OCI-LY7 (cell line): ENCODE measurements at regions not wholly inside any gene's neighbourhood (a gene's known extent, or its start where the extent isn't known, plus 50 kb on each side); places are given as distances from the start of the nearest gene placed in this dataset.
"Not testable (repeated sequence)": the region's sequence is repeated elsewhere in the genome, so short reads cannot be mapped to it uniquely, and the experiment has no call there.

Experiments
- EZH2phosphoT487 ChIP-seq: fragments of 200-600 bp; sonication (generic); IDR thresholded peaks from 2 replicates; pipeline ENCODE4 v1.6.1; 2018; ENCODE audit warnings: low read depth, borderline replicate concordance, mild to moderate bottlenecking, mixed run types, antibody characterized with exemption, low read length, moderate library complexity, mixed read lengths
- TF ChIP-seq, protein P1 (sequence below): fragments of 200-600 bp; sonication (generic); conservative IDR thresholded peaks from 2 replicates; pipeline ENCODE4 v1.5.1; 2014; ENCODE audit warnings: mild to moderate bottlenecking, antibody characterized with exemption, low read length, moderate library complexity, mixed read lengths

DNA sequence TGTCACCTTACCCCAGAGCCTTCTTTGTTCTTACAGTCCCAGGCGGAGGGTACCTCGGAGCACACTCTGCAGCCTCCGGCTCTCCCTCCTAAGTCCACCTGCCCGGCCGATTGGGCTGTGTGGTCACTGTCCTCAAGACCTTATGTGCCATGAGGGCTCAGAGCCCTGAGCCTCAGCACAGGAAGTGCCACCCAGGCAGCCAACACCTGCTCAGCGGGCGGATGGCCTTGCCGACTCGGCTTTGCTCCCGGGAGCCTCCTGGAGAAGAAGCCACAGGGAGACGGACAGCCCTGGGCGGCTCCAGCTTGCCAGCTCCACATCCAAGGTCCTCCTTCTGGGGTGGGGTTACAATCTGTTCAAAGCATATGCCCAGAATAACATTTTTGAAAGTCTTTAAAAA is 4439.2 kb upstream of the TPTE start:
- TF ChIP-seq, protein P1, sequence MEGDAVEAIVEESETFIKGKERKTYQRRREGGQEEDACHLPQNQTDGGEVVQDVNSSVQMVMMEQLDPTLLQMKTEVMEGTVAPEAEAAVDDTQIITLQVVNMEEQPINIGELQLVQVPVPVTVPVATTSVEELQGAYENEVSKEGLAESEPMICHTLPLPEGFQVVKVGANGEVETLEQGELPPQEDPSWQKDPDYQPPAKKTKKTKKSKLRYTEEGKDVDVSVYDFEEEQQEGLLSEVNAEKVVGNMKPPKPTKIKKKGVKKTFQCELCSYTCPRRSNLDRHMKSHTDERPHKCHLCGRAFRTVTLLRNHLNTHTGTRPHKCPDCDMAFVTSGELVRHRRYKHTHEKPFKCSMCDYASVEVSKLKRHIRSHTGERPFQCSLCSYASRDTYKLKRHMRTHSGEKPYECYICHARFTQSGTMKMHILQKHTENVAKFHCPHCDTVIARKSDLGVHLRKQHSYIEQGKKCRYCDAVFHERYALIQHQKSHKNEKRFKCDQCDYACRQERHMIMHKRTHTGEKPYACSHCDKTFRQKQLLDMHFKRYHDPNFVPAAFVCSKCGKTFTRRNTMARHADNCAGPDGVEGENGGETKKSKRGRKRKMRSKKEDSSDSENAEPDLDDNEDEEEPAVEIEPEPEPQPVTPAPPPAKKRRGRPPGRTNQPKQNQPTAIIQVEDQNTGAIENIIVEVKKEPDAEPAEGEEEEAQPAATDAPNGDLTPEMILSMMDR = not testable (repeated sequence)
- not testable (repeated sequence) for TF ChIP-seq EZH2phosphoT487
